GM18505 (cell line): ENCODE measurements at regions not wholly inside any gene's neighbourhood (a gene's known extent, or its start where the extent isn't known, plus 50 kb on each side); places are given as distances from the start of the nearest gene placed in this dataset.
"Not testable (repeated sequence)": the region's sequence is repeated elsewhere in the genome, so short reads cannot be mapped to it uniquely, and the experiment has no call there.

Experiments used
- ATAC-seq: cut with Tn5 transposase; IDR thresholded peaks from one replicate; pipeline ENCODE4 v1.9.1; 2021; ENCODE audit not compliant: unreplicated experiment
- POLR2A ChIP-seq: IDR thresholded peaks from 4 replicates; pipeline ENCODE4 v1.6.1; 2011; ENCODE audit warnings: borderline replicate concordance; ENCODE audit not compliant: insufficient read depth, insufficient read length; ENCODE audit errors: extremely low read depth

DNA sequence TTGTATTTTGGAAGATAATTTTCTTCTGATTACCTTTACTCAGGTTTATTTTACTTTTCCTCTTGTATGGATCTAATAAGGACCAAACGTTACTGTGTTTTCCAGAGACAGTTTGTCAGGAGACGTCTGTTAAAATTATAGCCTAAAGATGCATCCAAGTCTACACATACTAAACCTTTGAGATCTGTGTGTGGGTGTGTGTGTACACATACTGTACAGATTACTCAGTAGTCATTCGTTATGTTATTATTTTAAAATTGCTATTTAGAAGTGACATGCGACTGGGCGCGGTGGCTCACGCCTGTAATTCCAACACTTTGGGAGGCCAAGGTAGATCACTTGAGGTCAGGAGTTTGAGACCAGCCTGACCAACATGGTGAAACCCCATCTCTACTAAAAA is 51.6 kb upstream of the CNTLN start:
- no peak for ATAC-seq
- no peak for TF ChIP-seq POLR2A

DNA sequence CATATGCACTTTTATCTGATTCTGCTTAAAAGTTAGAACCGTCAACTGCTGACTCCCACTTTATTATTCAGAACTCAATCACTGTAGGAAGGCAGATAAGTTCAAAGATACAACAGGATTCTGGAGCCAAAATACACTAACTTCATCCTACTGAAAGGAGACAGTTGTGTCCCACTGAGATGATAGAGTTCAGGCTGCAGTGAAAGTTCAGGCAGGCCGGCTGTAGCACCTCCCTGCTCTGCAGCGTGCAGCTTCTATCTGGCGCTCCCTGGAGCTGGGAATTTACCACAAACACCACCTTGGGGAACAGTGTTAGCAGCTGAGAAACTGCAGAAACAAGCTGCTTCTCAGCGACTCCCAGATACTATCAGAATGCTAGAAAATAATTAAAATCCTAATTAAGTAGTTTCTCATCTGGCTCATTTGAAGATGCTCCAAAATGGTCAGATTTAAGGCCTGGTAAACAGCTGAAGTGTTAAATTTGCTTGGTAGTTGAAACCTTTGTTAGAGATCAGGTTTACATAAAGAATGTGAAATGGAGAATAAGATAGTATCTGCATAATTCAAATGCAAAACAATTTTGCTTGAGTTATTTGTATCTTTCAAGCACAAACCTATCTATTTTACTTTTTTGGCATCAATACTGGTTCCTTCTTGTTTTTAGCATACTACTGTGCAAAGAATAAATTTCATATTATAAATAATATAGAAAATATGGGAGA is 52.3 kb upstream of the CNTLN start:
- ATAC-seq = no peak
- TF ChIP-seq POLR2A = no peak

- ATAC-seq = no peak
- TF ChIP-seq POLR2A = no peak
Observed at GRCh38 chr9:17081814-17082213, 53.0 kb upstream of the CNTLN start.

DNA sequence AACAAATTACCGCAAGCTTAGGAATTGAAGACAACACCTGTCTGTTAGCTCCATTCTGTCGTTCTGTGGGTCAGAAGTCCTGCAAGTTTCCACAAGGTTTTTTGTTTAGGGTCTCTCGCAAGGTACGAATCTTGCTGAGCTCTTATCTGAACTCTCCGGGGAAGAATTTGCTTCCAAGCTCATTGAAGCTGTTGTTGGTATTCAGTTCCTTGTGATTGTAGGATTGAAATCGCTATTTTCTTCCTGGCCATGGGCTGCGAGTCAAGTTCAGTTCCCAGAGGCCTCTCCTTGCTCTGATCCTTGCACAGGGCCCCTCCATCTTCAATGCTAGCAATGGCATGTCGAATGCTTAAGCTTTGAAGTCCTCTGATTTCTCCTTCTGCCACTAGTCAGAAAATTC is 53.5 kb upstream of the CNTLN start:
- no peak for TF ChIP-seq POLR2A
- ATAC-seq = no peak

DNA sequence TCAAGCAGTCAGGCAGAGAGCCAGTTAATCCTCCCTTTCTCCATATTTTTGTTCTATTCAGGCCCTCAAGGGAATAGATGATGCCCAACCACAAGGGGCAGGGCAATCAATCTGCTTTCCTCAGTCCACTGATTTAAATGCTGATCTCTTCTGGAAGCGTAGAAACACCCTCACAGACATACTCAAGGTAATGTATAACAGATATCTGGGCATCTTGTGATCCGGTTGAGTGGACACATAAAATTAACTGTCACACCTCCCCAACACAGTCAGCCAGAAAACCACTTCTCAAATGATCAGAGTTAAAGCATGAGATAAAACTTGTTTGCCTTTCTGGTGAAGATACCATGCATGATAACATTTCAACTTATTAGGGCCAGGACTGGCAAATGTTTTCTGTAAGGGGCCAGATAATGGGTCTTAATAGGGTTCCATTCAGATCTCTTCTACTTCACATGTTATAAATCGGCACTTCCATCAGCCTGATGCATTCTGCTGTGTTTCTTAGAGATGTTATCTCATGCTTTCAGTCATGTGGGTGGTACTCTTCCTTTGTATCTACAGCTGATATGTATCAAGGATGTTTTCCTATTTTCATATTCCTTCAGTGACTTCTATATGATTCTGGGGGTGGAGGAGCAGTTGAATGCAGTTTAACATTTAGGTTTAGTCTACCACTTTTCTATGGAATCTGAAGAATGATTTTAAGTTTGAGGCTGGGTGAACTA is 58.9 kb upstream of the CNTLN start:
- no peak for ATAC-seq

GRCh38 chr9:17075146-17075757 is 59.6 kb upstream of the CNTLN start:
- no peak for TF ChIP-seq POLR2A
- no peak for ATAC-seq

More for the DNA sequence above, 58.9 kb upstream of the CNTLN start:
- TF ChIP-seq POLR2A = no peak

- not testable (repeated sequence) for ATAC-seq
Observed at GRCh38 chr9:17072563-17072962, 62.3 kb upstream of the CNTLN start.

DNA sequence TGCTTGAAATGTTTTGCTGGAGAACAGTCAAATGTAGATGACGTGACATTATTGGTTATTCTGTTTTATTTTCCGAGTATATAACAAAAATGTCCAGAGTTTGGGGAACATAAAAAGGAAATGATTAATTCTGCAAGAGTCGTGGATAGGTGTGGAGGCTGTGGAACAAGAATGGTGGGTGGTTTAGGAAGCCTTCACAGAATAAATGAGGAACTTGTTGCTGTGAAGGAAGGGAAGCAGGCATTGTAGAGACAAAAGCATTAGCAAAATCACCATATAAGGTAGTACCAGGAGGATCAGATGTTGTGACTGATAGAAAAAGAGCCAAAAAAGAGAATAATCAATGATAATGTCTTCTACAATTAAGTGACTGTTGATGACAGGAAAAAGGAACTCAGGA is 66.2 kb upstream of the CNTLN start:
- ATAC-seq = no peak
- no peak for TF ChIP-seq POLR2A

GRCh38 chr9:17065062-17065461 is 69.8 kb upstream of the CNTLN start:
- TF ChIP-seq POLR2A = no peak
- ATAC-seq = no peak

GRCh38 chr9:17064558-17064957 is 70.3 kb upstream of the CNTLN start:
- no peak for TF ChIP-seq POLR2A
- no peak for ATAC-seq

GRCh38 chr9:17063535-17064135 is 71.2 kb upstream of the CNTLN start:
- ATAC-seq = peak; percentile 86
- TF ChIP-seq POLR2A = no peak

- ATAC-seq = no peak
Observed at GRCh38 chr9:17062497-17062896, 72.3 kb upstream of the CNTLN start.

GRCh38 chr9:17060450-17060849 is 74.4 kb upstream of the CNTLN start:
- ATAC-seq = no peak
- TF ChIP-seq POLR2A = no peak

More at GRCh38 chr9:17062497-17062896, 72.3 kb upstream of the CNTLN start:
- TF ChIP-seq POLR2A = no peak
